BE2C (cell line): ENCODE measurements at regions not wholly inside any gene's neighbourhood (a gene's known extent, or its start where the extent isn't known, plus 50 kb on each side); places are given as distances from the start of the nearest gene placed in this dataset.

Experiments
- DNase-seq: peaks from one replicate; pipeline ENCODE4 v3.0.0-alpha.2; 2020
- H3K27me3 ChIP-seq: fragments of 250-450 bp; sonication (Bioruptor Pico); 2 replicates; pipeline ENCODE4 v1.5.1; 2020; ENCODE audit warnings: mild to moderate bottlenecking
- H3K36me3 ChIP-seq: fragments of 250-450 bp; sonication (Bioruptor Pico); 2 replicates; pipeline ENCODE4 v1.5.1; 2020; ENCODE audit warnings: mild to moderate bottlenecking
- H3K4me1 ChIP-seq: fragments of 250-450 bp; sonication (Bioruptor Pico); 2 replicates; pipeline ENCODE4 v1.5.1; 2020
- H3K4me3 ChIP-seq: 2 replicates; pipeline ENCODE4 v1.5.1; 2011; ENCODE audit warnings: low read depth, low read length
- H3K9me3 ChIP-seq: fragments of 250-450 bp; sonication (Bioruptor Pico); 2 replicates; pipeline ENCODE4 v1.5.1; 2020
- TF ChIP-seq, protein P1 (sequence below): IDR thresholded peaks from 2 replicates; pipeline ENCODE4 v1.5.1; 2012; ENCODE audit warnings: mild to moderate bottlenecking, low read depth, low read length

GRCh38 chr12:28622406-28622805, 432.1 kb downstream of the CCDC91 start:
- Histone ChIP-seq H3K4me3 (no peak overlapping the region), H3K4me1 (no peaks in the 10 kb centered on the region), H3K27me3 (no peaks in the 10 kb centered on the region), H3K36me3 (no peaks in the 10 kb centered on the region), H3K9me3 (no peaks in the 10 kb centered on the region; the same call in 1 of the 2 replicates)
- TF ChIP-seq, protein P1, sequence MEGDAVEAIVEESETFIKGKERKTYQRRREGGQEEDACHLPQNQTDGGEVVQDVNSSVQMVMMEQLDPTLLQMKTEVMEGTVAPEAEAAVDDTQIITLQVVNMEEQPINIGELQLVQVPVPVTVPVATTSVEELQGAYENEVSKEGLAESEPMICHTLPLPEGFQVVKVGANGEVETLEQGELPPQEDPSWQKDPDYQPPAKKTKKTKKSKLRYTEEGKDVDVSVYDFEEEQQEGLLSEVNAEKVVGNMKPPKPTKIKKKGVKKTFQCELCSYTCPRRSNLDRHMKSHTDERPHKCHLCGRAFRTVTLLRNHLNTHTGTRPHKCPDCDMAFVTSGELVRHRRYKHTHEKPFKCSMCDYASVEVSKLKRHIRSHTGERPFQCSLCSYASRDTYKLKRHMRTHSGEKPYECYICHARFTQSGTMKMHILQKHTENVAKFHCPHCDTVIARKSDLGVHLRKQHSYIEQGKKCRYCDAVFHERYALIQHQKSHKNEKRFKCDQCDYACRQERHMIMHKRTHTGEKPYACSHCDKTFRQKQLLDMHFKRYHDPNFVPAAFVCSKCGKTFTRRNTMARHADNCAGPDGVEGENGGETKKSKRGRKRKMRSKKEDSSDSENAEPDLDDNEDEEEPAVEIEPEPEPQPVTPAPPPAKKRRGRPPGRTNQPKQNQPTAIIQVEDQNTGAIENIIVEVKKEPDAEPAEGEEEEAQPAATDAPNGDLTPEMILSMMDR: no peak
- no peak for DNase-seq

GRCh38 chr12:28626504-28626903, 436.2 kb downstream of the CCDC91 start:
- Histone ChIP-seq H3K9me3 (no peaks in the 10 kb centered on the region; the same call in 1 of the 2 replicates), H3K27me3 (no peaks in the 10 kb centered on the region), H3K36me3 (no peaks in the 10 kb centered on the region), H3K4me3 (no peak overlapping the region), H3K4me1 (no peaks in the 10 kb centered on the region)
- no peak for DNase-seq
- TF ChIP-seq, protein P1: no peak

DNA sequence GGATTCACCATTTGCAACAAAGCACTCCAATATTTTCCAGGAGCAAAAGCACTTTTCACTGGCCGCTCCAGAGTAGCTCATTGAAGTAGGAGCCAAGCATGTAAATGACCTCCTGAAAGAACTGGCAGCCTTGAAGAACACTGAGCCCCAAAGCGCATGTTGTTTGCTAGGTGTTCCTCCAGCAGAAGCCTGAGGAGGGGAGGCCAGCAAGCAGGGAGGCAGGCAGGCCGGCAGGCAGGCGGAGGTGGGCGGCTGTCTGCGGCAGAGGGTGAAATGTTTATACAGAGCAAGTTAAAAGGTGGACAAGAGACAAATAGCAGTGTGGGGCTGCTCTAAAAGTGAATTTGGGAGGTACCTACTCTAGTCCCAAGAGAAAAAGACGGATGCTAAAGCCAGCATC, 439.4 kb downstream of the CCDC91 start:
- Histone ChIP-seq H3K36me3 (no peaks in the 10 kb centered on the region), H3K9me3 (no peaks in the 10 kb centered on the region), H3K4me3 (no peak overlapping the region), H3K4me1 (no peaks in the 10 kb centered on the region), H3K27me3 (no peaks in the 10 kb centered on the region)
- TF ChIP-seq, protein P1: no peak
- no peak for DNase-seq

- H3K36me3 ChIP-seq: no peaks in the 10 kb centered on the region
- no peaks in the 10 kb centered on the region for H3K4me1 ChIP-seq
- TF ChIP-seq, protein P1: no peak
- H3K9me3 ChIP-seq: no peaks in the 10 kb centered on the region
- H3K4me3 ChIP-seq: no peak overlapping the region
- no peak for DNase-seq
- no peaks in the 10 kb centered on the region for H3K27me3 ChIP-seq
Measured at GRCh38 chr12:28631831-28632230, 441.6 kb downstream of the CCDC91 start.

- no peaks in the 10 kb centered on the region; the same call in 1 of the 2 replicates for H3K9me3 ChIP-seq
- H3K36me3 ChIP-seq: no peaks in the 10 kb centered on the region
- H3K4me3 ChIP-seq: no peak overlapping the region
- TF ChIP-seq, protein P1: no peak
- no peaks in the 10 kb centered on the region for H3K4me1 ChIP-seq
- H3K27me3 ChIP-seq: no peaks in the 10 kb centered on the region
- no peak for DNase-seq
Measured at GRCh38 chr12:28640519-28640918, 450.3 kb downstream of the CCDC91 start.

- Histone ChIP-seq H3K4me1 (no peaks in the 10 kb centered on the region), H3K36me3 (no peaks in the 10 kb centered on the region), H3K4me3 (no peak overlapping the region), H3K27me3 (no peaks in the 10 kb centered on the region), H3K9me3 (no peaks in the 10 kb centered on the region)
- DNase-seq: no peak
- TF ChIP-seq, protein P1: no peak
Measured at GRCh38 chr12:28645436-28645835, 455.2 kb downstream of the CCDC91 start.
